ENCODE measurements at regions not wholly inside any gene's neighbourhood (a gene's known extent, or its start where the extent isn't known, plus 50 kb on each side); places are given as distances from the start of the nearest gene placed in this dataset.
"Not testable (repeated sequence)": the region's sequence is repeated elsewhere in the genome, so short reads cannot be mapped to it uniquely, and the experiment has no call there.

GRCh38 chr3:67064105-67064504 is 66.0 kb downstream of the KBTBD8 start:
- no peak for DNase-seq

- DNase-seq, result no peak
Observed at GRCh38 chr3:67067251-67067650, 69.1 kb downstream of the KBTBD8 start.

GRCh38 chr3:67072640-67073039 is 74.5 kb downstream of the KBTBD8 start:
- not testable (repeated sequence) for DNase-seq

- no peak for DNase-seq
Observed at GRCh38 chr3:67073812-67074211, 75.7 kb downstream of the KBTBD8 start.

- DNase-seq, result no peak
Observed at GRCh38 chr3:67075295-67075694, 77.2 kb downstream of the KBTBD8 start.

- DNase-seq, result no peak
Observed at GRCh38 chr3:67076607-67077006, 78.5 kb downstream of the KBTBD8 start.

GRCh38 chr3:67077656-67078055 is 79.5 kb downstream of the KBTBD8 start:
- DNase-seq, result no peak

GRCh38 chr3:67082533-67083024 is 84.5 kb downstream of the KBTBD8 start:
- DNase-seq, result no peak

- no peak for DNase-seq
Observed at GRCh38 chr3:67083277-67083676, 85.2 kb downstream of the KBTBD8 start.

- no peak for DNase-seq
Observed at GRCh38 chr3:67087788-67088187, 89.7 kb downstream of the KBTBD8 start.

GRCh38 chr3:67090474-67090873 is 92.4 kb downstream of the KBTBD8 start:
- DNase-seq, result no peak

GRCh38 chr3:67093305-67093704 is 95.2 kb downstream of the KBTBD8 start:
- no peak for DNase-seq

- no peak for DNase-seq
Observed at GRCh38 chr3:67094167-67094566, 96.1 kb downstream of the KBTBD8 start.

- no peak for DNase-seq
Observed at GRCh38 chr3:67094774-67095173, 96.7 kb downstream of the KBTBD8 start.

- no peak for DNase-seq
Observed at GRCh38 chr3:67104388-67104787, 106.3 kb downstream of the KBTBD8 start.

GRCh38 chr3:67106874-67107273 is 108.8 kb downstream of the KBTBD8 start:
- no peak for DNase-seq

GRCh38 chr3:67109651-67110204 is 111.6 kb downstream of the KBTBD8 start:
- DNase-seq, result peak; percentile 5

- peak; percentile 66 for DNase-seq
Observed at GRCh38 chr3:67113802-67114407, 115.8 kb downstream of the KBTBD8 start.

- DNase-seq, result no peak
Observed at GRCh38 chr3:67118122-67118521, 120.0 kb downstream of the KBTBD8 start.

- no peak for DNase-seq
Observed at GRCh38 chr3:67118635-67119034, 120.5 kb downstream of the KBTBD8 start.

- no peak for DNase-seq
Observed at GRCh38 chr3:67123914-67124313, 125.8 kb downstream of the KBTBD8 start.

GRCh38 chr3:67127254-67127653 is 129.1 kb downstream of the KBTBD8 start:
- no peak for DNase-seq

- DNase-seq, result no peak
Observed at GRCh38 chr3:67142432-67142831, 144.3 kb downstream of the KBTBD8 start.

GRCh38 chr3:67145738-67146137 is 147.6 kb downstream of the KBTBD8 start:
- no peak for DNase-seq

GRCh38 chr3:67154429-67154828 is 156.3 kb downstream of the KBTBD8 start:
- DNase-seq, result no peak
